ENCODE measurements at regions not wholly inside any gene's neighbourhood (a gene's known extent, or its start where the extent isn't known, plus 50 kb on each side); places are given as distances from the start of the nearest gene placed in this dataset.

DNA sequence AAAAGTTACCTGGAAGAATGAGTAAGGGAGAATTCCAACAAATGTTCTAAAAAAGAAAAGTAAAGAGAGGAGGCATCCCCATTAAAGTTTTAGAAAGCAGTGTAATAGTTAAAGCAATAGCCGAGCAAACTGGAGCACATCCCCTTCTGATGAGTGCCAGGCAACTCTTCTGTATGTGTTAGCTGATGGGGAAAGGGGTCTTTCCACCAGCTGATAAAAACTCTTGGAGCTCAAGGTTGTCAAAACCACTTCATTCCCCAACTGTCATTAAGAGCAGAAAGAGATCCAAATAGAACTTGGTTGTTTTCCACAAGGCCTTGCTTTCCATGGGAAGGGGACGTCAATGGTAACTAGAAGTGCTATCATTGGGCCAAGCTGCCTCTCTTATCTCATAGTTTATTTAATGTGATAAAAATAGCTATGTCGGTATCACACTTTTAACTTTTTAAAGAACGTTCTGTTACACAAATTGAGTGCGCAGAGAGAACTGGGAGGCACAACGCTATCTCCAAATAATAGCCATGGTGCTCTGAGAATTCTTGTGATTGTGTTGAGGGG, 116.9 kb downstream of the POLR2M start:
- Histone ChIP-seq H3K9me3 (ENCODE audit: insufficient read depth, low read length) (no peaks in the 10 kb centered on the region), H4K20me1 (ENCODE audit: low read depth, low read length) (no peaks in the 10 kb centered on the region), H3K27ac (ENCODE audit: low read depth, low read length) (no peak overlapping the region), H3K4me2 (ENCODE audit: low read depth, low read length, poor library complexity, severe bottlenecking) (no peak overlapping the region), H3K79me2 (ENCODE audit: insufficient read depth, low read length) (no peaks in the 10 kb centered on the region), H3K27me3 (ENCODE audit: low read length) (no peaks in the 10 kb centered on the region; the same call in 1 of the 2 replicates), H3K4me3 (ENCODE audit: insufficient read depth, low read length, poor library complexity, severe bottlenecking) (no peak overlapping the region), H3K9me2 (replicated peaks; ENCODE audit: insufficient read depth, low read length) (no peaks in the 10 kb centered on the region), H3K36me3 (ENCODE audit: low read length) (no peaks in the 10 kb centered on the region), H2AFZ (ENCODE audit: low read depth, low read length, severe bottlenecking) (no peak overlapping the region), H3F3A (ENCODE audit: insufficient read depth) (no peaks in the 10 kb centered on the region), H3K9ac (ENCODE audit: low read length) (no peak overlapping the region)
- no peak for TF ChIP-seq EZH2phosphoT487 (conservative IDR thresholded peaks at IDR 0.05; ENCODE audit: low read length)
- TF ChIP-seq, protein P1, sequence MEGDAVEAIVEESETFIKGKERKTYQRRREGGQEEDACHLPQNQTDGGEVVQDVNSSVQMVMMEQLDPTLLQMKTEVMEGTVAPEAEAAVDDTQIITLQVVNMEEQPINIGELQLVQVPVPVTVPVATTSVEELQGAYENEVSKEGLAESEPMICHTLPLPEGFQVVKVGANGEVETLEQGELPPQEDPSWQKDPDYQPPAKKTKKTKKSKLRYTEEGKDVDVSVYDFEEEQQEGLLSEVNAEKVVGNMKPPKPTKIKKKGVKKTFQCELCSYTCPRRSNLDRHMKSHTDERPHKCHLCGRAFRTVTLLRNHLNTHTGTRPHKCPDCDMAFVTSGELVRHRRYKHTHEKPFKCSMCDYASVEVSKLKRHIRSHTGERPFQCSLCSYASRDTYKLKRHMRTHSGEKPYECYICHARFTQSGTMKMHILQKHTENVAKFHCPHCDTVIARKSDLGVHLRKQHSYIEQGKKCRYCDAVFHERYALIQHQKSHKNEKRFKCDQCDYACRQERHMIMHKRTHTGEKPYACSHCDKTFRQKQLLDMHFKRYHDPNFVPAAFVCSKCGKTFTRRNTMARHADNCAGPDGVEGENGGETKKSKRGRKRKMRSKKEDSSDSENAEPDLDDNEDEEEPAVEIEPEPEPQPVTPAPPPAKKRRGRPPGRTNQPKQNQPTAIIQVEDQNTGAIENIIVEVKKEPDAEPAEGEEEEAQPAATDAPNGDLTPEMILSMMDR (IDR thresholded peaks at IDR 0.05; ENCODE audit: insufficient read depth, low read length, poor library complexity, severe bottlenecking), result no peak

DNA sequence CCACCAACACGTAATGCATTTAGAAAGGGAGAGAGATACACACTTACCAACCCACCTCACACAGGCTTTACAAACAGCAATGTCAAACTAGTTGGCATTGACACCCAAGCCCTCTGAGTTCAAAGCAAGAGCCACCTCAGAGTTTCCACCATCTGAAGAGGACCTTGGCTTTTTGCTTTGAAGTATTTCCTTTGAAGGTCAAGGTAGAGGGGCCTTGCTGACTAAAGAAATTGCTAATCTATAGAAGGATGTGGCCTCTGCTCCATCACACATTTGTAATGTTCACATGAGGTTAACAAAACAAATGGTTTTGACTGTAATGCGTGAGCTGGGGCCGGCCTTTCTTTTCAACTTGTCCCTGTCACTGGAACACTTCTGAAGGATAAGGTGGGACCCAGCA, 117.7 kb downstream of the POLR2M start:
- Histone ChIP-seq H3K4me2 (ENCODE audit: low read depth, low read length, poor library complexity, severe bottlenecking) (no peak overlapping the region), H3K27me3 (ENCODE audit: low read length) (no peaks in the 10 kb centered on the region; the same call in 1 of the 2 replicates), H4K20me1 (ENCODE audit: low read depth, low read length) (no peaks in the 10 kb centered on the region), H2AFZ (ENCODE audit: low read depth, low read length, severe bottlenecking) (no peak overlapping the region), H3K79me2 (ENCODE audit: insufficient read depth, low read length) (no peaks in the 10 kb centered on the region), H3K36me3 (ENCODE audit: low read length) (no peaks in the 10 kb centered on the region), H3K27ac (ENCODE audit: low read depth, low read length) (no peak overlapping the region), H3K4me3 (ENCODE audit: insufficient read depth, low read length, poor library complexity, severe bottlenecking) (no peak overlapping the region), H3K9me2 (replicated peaks; ENCODE audit: insufficient read depth, low read length) (no peaks in the 10 kb centered on the region), H3K9me3 (ENCODE audit: insufficient read depth, low read length) (no peaks in the 10 kb centered on the region), H3K9ac (ENCODE audit: low read length) (no peak overlapping the region), H3F3A (ENCODE audit: insufficient read depth) (no peaks in the 10 kb centered on the region)
- TF ChIP-seq EZH2phosphoT487 (conservative IDR thresholded peaks at IDR 0.05; ENCODE audit: low read length), result no peak
- TF ChIP-seq, protein P1 (IDR thresholded peaks at IDR 0.05; ENCODE audit: insufficient read depth, low read length, poor library complexity, severe bottlenecking), result no peak

DNA sequence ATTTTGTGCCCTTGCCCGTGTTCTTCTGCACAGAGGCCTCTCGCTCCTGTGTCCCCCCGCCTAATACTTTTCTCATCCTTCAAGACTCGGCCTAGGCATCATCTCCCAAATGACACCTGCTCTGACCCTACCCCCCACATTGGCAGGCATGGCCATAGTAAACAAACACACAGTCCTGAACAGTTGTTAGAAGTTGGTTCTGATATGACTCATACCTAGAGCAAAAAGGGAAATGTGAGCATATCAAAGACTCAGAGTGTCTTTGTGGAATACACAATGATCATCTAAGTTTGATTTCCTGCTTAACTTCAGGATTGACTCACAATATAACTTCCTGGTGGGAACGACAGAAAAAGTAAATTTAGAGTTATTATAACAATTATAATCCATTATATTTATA, 120.5 kb downstream of the POLR2M start:
- Histone ChIP-seq H3K79me2 (ENCODE audit: insufficient read depth, low read length) (no peaks in the 10 kb centered on the region), H3K27ac (ENCODE audit: low read depth, low read length) (no peak overlapping the region), H3K4me3 (ENCODE audit: insufficient read depth, low read length, poor library complexity, severe bottlenecking) (no peak overlapping the region), H3F3A (ENCODE audit: insufficient read depth) (no peaks in the 10 kb centered on the region), H2AFZ (ENCODE audit: low read depth, low read length, severe bottlenecking) (no peak overlapping the region), H3K9me2 (replicated peaks; ENCODE audit: insufficient read depth, low read length) (no peaks in the 10 kb centered on the region), H3K27me3 (ENCODE audit: low read length) (no peaks in the 10 kb centered on the region; the same call in 1 of the 2 replicates), H4K20me1 (ENCODE audit: low read depth, low read length) (no peaks in the 10 kb centered on the region), H3K4me2 (ENCODE audit: low read depth, low read length, poor library complexity, severe bottlenecking) (no peak overlapping the region), H3K36me3 (ENCODE audit: low read length) (no peaks in the 10 kb centered on the region), H3K9ac (ENCODE audit: low read length) (no peak overlapping the region), H3K9me3 (ENCODE audit: insufficient read depth, low read length) (no peaks in the 10 kb centered on the region)
- TF ChIP-seq EZH2phosphoT487 (conservative IDR thresholded peaks at IDR 0.05; ENCODE audit: low read length), result no peak
- TF ChIP-seq, protein P1 (IDR thresholded peaks at IDR 0.05; ENCODE audit: insufficient read depth, low read length, poor library complexity, severe bottlenecking), result no peak
